Subcutaneous abdominal adipose tissue (tissue), 5 donors: ENCODE measurements at regions not wholly inside any gene's neighbourhood (a gene's known extent, or its start where the extent isn't known, plus 50 kb on each side); places are given as distances from the start of the nearest gene placed in this dataset.

Experiments
- H3K27ac ChIP-seq: one replicate; pipeline ENCODE4 v1.7.0; 2013; ENCODE audit warnings: low read depth, mild to moderate bottlenecking, inconsistent platforms, low read length, moderate library complexity
- H3K27me3 ChIP-seq, 5 donors: one replicate each; pipeline ENCODE4 v1.7.0; 2013; ENCODE audit warnings: low read length in 5 of 5, inconsistent platforms in 1 of 5; ENCODE audit not compliant: control insufficient read depth in 5 of 5, insufficient read depth in 4 of 5
- H3K36me3 ChIP-seq, 5 donors: one replicate each; pipeline ENCODE4 v1.7.0; 2013; ENCODE audit warnings: low read length in 5 of 5; ENCODE audit not compliant: control insufficient read depth in 5 of 5, insufficient read depth in 5 of 5
- H3K4me1 ChIP-seq, 5 donors: one replicate each; pipeline ENCODE4 v1.7.0; 2013; ENCODE audit warnings: low read length in 5 of 5, mild to moderate bottlenecking in 3 of 5, moderate library complexity in 1 of 5; ENCODE audit not compliant: control insufficient read depth in 5 of 5, insufficient read depth in 5 of 5
- H3K4me3 ChIP-seq, 5 donors: one replicate each; pipeline ENCODE4 v1.7.0; 2013; ENCODE audit warnings: low read length in 5 of 5, low read depth in 1 of 5
- H3K9ac ChIP-seq, 5 donors: one replicate each; pipeline ENCODE4 v1.7.0; 2013; ENCODE audit warnings: low read length in 5 of 5, mild to moderate bottlenecking in 4 of 5, moderate library complexity in 3 of 5
- H3K9me3 ChIP-seq, 5 donors: one replicate each; pipeline ENCODE4 v1.7.0; 2013; ENCODE audit warnings: low read length in 5 of 5; ENCODE audit not compliant: control insufficient read depth in 5 of 5
- donor health status: healthy.
- donor health status: healthy.
- donor health status: healthy.
- donor health status: healthy.
- donor health status: healthy.

GRCh38 chr21:22044431-22044830 lies 1046.2 kb downstream of the NCAM2 start:
- Histone ChIP-seq H3K27ac (no peak overlapping the region), H3K9me3 (peaks cover 0 to 10% (median 0%) of the 10 kb centered on the region in 5 donors), H3K9ac (no peak overlapping the region), H3K27me3 (no peaks in the 10 kb centered on the region), H3K36me3 (no peaks in the 10 kb centered on the region), H3K4me3 (no peak overlapping the region), H3K4me1 (no peaks in the 10 kb centered on the region)

- Histone ChIP-seq H3K9ac (no peak overlapping the region), H3K9me3 (no peaks in the 10 kb centered on the region), H3K4me1 (no peaks in the 10 kb centered on the region), H3K36me3 (no peaks in the 10 kb centered on the region), H3K27ac (no peak overlapping the region), H3K4me3 (no peak overlapping the region), H3K27me3 (no peaks in the 10 kb centered on the region)
Observed at GRCh38 chr21:22046576-22046975, 1048.4 kb downstream of the NCAM2 start.

- Histone ChIP-seq H3K4me3 (no peak overlapping the region), H3K27ac (no peak overlapping the region), H3K9ac (no peak overlapping the region), H3K27me3 (no peaks in the 10 kb centered on the region), H3K9me3 (no peaks in the 10 kb centered on the region), H3K4me1 (no peaks in the 10 kb centered on the region), H3K36me3 (no peaks in the 10 kb centered on the region)
Observed at GRCh38 chr21:22056904-22057303, 1058.7 kb downstream of the NCAM2 start.

- Histone ChIP-seq H3K4me3 (no peak overlapping the region), H3K36me3 (no peaks in the 10 kb centered on the region), H3K9me3 (no peaks in the 10 kb centered on the region), H3K27me3 (no peaks in the 10 kb centered on the region), H3K9ac (no peak overlapping the region), H3K4me1 (no peaks in the 10 kb centered on the region), H3K27ac (no peak overlapping the region)
Observed at GRCh38 chr21:22062472-22063139, 1064.4 kb downstream of the NCAM2 start.

GRCh38 chr21:22063140-22063539 lies 1064.9 kb downstream of the NCAM2 start:
- H3K27ac ChIP-seq = no peak overlapping the region
- no peaks in the 10 kb centered on the region for H3K4me1 ChIP-seq

GRCh38 chr21:22076471-22076870 lies 1078.3 kb downstream of the NCAM2 start:
- peaks cover 0 to 4% (median 3%) of the 10 kb centered on the region in 5 donors for H3K9me3 ChIP-seq
- H3K4me3 ChIP-seq = no peak overlapping the region
- no peak overlapping the region for H3K27ac ChIP-seq
- no peak overlapping the region for H3K9ac ChIP-seq
- no peaks in the 10 kb centered on the region for H3K36me3 ChIP-seq
- H3K4me1 ChIP-seq = no peaks in the 10 kb centered on the region
- no peaks in the 10 kb centered on the region for H3K27me3 ChIP-seq

More at GRCh38 chr21:22063140-22063539, 1064.9 kb downstream of the NCAM2 start:
- Histone ChIP-seq H3K4me3 (no peak overlapping the region), H3K36me3 (no peaks in the 10 kb centered on the region), H3K9ac (no peak overlapping the region), H3K27me3 (no peaks in the 10 kb centered on the region), H3K9me3 (no peaks in the 10 kb centered on the region)

- no peak overlapping the region for H3K27ac ChIP-seq
- no peak overlapping the region for H3K9ac ChIP-seq
- no peak overlapping the region for H3K4me3 ChIP-seq
- H3K27me3 ChIP-seq = no peaks in the 10 kb centered on the region
- H3K9me3 ChIP-seq = peaks cover 0 to 6% (median 3%) of the 10 kb centered on the region in 5 donors
- H3K36me3 ChIP-seq = no peaks in the 10 kb centered on the region
- no peaks in the 10 kb centered on the region for H3K4me1 ChIP-seq
Observed at GRCh38 chr21:22083899-22084298, 1085.7 kb downstream of the NCAM2 start.

- Histone ChIP-seq H3K9me3 (no peaks in the 10 kb centered on the region), H3K36me3 (no peaks in the 10 kb centered on the region), H3K27me3 (peaks cover 0 to 1% (median 0%) of the 10 kb centered on the region in 5 donors), H3K4me3 (no peak overlapping the region), H3K27ac (no peak overlapping the region), H3K4me1 (no peaks in the 10 kb centered on the region), H3K9ac (no peak overlapping the region)
Observed at GRCh38 chr21:22096314-22096713, 1098.1 kb downstream of the NCAM2 start.

- Histone ChIP-seq H3K4me1 (no peaks in the 10 kb centered on the region), H3K36me3 (no peaks in the 10 kb centered on the region), H3K27me3 (no peaks in the 10 kb centered on the region), H3K4me3 (no peak overlapping the region), H3K9me3 (peaks cover 0 to 2% (median 0%) of the 10 kb centered on the region in 5 donors), H3K27ac (no peak overlapping the region), H3K9ac (no peak overlapping the region)
Observed at GRCh38 chr21:22106720-22107410, 1108.7 kb downstream of the NCAM2 start.

- no peaks in the 10 kb centered on the region for H3K27me3 ChIP-seq
- H3K36me3 ChIP-seq = no peaks in the 10 kb centered on the region
- no peak overlapping the region for H3K27ac ChIP-seq
- no peaks in the 10 kb centered on the region for H3K4me1 ChIP-seq
- H3K9me3 ChIP-seq = no peaks in the 10 kb centered on the region
- H3K4me3 ChIP-seq = no peak overlapping the region
- H3K9ac ChIP-seq = no peak overlapping the region
Observed at GRCh38 chr21:22115746-22116145, 1117.5 kb downstream of the NCAM2 start.
